Stimulated activated CD4-positive, alpha-beta T cell treated with anti-CD3 and anti-CD28 coated beads, TNF-alpha, amount 100 ng/mL, for 24 hours (primary cell): ENCODE measurements at regions not wholly inside any gene's neighbourhood (a gene's known extent, or its start where the extent isn't known, plus 50 kb on each side); places are given as distances from the start of the nearest gene placed in this dataset.
A peak's percentile ranks its signal among the peaks of the same experiment; 100 is the strongest.

Source experiments
- DNase-seq, 3 experiments: peaks; one replicate each; pipeline ENCODE4 v3.0.0-alpha.2; 2020; ENCODE audit warnings: low read depth in 3 of 3

GRCh38 chr20:59403261-59403961 lies 103.0 kb downstream of the EDN3 start:
- peak; percentile 54 to 66 (median 58) for DNase-seq

GRCh38 chr20:59403962-59404314 lies 103.5 kb downstream of the EDN3 start:
- no peak for DNase-seq

GRCh38 chr20:59404749-59405148 lies 104.3 kb downstream of the EDN3 start:
- DNase-seq: no peak

- DNase-seq: no peak
Measured at GRCh38 chr20:59405226-59406200, 105.1 kb downstream of the EDN3 start.

GRCh38 chr20:59406446-59406845 lies 106.0 kb downstream of the EDN3 start:
- no peak for DNase-seq

DNA sequence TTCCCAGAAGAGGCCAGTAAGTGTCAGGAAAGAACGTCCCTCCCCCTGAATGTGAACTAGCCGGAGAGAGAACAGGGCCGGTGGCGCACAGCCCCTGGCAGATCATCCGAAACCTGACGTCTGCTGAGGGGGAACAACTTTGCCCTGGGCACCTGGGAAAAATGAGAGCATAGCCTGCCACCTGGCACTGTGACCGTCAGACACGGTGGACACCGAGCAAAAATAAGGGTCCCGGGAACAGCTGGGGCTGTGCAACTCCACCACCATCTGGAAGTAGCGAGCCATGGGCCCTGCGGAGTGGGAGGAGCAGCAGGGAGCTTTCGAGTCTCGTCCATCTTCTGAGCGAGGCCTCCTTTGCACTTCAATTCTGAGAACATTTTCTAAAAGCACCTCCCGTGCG lies 110.8 kb downstream of the EDN3 start:
- no peak for DNase-seq

- no peak for DNase-seq
Measured at GRCh38 chr20:59411589-59411988, 111.2 kb downstream of the EDN3 start.

- DNase-seq: no peak
Measured at GRCh38 chr20:59412181-59412580, 111.8 kb downstream of the EDN3 start.

DNA sequence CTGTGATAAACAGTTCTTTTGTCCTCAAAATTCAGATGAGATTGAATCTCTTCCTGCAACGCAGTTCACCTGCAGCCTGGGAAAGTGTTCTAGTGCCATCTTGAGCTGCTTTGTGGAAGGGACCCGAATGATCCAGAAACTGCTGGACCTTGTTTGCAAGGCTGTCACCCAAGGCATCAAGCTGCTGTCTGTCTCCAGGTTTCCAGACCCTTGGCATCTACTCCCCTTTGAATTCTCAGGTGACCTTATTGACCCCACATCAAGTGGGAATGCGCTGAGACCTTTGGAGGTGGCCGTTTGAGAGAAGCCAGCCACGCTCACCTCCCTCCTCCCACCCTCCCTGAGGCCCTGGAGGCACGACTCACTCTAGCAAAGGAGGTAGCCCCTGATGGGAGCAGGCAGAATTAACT lies 112.5 kb downstream of the EDN3 start:
- no peak for DNase-seq

DNA sequence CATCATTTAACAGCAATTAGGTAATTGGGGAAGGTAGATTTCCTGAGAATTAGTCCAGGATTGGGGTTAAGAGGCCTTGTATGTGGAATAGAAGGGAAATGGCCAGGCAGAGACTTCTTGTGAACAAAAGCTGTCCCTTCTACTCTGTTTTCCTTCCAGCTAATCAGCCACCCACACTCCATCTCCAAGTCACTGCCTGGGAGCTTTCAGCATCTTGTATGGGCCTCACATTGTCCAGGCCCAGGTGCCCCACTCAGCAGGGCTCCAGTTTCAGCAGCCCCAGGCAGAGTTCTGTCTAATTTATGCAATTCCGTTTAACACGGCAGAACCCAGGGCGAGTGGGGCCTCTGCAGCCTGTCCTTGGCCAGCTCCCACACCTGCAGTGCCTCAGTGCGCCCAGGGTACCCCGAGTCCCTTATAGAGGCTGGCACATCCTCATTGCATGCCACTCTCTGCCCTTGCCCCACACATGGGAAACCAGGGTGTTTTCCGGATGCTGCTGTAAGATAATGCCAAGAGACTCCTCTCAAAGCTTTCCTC lies 113.0 kb downstream of the EDN3 start:
- DNase-seq: no peak

DNA sequence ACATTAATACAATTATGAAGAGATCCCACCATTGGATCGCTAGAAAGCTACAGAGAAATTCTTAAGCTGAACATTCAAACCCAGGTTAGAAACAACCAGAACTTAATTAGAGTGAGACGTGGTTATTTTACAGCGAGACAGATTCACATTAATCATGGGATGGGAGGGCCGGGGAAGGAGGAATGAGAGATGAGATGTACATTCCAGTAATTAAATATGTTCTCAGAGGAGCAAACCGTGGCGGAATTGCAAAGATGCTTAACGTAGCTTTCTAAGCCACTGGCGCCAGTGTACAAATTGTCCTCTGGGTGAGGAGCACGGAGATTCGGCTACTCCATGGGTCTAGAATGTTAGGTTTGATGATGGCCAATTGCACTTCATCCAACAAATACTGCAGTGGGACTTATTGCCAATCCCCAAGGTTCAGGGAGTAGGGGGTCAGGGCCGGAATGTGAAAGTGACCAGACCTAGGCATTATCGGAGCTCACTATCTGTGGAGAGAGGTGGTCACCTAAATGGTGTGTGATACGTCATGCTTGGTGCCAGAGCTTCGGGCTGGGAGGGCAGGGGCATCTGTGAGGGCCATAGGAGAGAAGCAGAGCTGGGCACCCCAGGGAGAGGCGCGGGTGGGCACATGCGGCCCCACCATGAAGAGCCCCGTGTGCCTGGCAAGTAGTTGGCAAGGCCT lies 114.7 kb downstream of the EDN3 start:
- DNase-seq: no peak

DNA sequence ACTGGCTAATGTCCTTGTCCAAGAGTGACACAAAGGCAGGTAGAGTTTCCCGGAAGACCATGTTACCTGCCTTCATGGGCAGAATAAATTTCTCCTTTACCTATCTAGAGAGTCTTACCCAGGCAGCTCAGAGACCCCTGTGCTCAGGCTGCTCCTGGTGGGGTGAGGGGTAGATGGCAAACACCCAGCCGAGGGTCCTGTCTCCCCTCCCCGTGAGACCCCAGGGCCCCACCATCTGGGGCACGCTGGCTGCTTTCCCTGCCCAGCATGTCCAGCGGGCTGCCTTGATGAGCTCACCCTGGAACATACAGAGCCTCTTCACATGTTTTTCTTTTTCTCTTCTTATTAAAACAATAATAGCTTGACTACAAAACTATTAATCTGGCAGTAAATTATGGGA lies 116.5 kb downstream of the EDN3 start:
- no peak for DNase-seq

DNA sequence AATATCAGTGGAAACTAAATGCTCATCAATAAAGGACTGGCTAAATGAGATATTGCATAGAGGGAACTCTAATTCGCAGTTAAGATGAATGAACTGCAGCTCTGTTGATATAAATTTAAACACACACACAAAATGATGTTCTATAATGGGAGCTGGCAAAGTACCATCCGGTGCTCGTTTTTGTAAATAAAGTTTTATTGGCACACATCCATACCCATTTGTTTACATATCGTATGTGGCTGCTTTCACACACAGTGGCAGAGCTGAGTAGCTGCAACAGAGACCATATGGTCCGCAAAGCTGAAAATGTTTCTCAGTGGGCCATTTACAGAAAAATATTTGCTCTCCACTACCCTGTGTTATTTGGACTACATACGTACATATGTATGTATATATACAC lies 120.7 kb downstream of the EDN3 start:
- no peak for DNase-seq

GRCh38 chr20:59421920-59422637 lies 121.7 kb downstream of the EDN3 start:
- DNase-seq: no peak

GRCh38 chr20:59422872-59423544 lies 122.6 kb downstream of the EDN3 start:
- no peak for DNase-seq

- no peak for DNase-seq
Measured at GRCh38 chr20:59424976-59425375, 124.6 kb downstream of the EDN3 start.

DNA sequence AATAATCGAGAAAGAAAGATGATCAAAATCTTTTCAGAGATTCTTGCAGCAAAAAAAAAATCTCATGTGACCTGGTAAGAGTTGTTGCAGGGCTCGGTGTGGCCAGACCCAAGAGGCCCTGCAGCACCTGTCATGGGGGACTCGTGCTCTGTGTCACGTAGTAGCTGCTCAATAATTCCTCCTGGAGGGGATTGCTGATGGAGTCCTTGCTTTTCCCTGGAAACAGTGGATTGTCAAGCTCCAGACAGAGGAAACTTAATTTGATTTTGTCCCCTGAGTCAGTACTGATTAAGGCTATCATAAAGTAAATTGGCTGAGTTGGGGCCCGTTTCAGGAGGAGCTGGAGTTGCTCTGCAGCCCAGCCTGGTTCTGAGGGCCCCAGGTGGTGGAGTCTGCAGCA lies 125.2 kb downstream of the EDN3 start:
- no peak for DNase-seq

GRCh38 chr20:59428006-59428405 lies 127.6 kb downstream of the EDN3 start:
- no peak for DNase-seq

DNA sequence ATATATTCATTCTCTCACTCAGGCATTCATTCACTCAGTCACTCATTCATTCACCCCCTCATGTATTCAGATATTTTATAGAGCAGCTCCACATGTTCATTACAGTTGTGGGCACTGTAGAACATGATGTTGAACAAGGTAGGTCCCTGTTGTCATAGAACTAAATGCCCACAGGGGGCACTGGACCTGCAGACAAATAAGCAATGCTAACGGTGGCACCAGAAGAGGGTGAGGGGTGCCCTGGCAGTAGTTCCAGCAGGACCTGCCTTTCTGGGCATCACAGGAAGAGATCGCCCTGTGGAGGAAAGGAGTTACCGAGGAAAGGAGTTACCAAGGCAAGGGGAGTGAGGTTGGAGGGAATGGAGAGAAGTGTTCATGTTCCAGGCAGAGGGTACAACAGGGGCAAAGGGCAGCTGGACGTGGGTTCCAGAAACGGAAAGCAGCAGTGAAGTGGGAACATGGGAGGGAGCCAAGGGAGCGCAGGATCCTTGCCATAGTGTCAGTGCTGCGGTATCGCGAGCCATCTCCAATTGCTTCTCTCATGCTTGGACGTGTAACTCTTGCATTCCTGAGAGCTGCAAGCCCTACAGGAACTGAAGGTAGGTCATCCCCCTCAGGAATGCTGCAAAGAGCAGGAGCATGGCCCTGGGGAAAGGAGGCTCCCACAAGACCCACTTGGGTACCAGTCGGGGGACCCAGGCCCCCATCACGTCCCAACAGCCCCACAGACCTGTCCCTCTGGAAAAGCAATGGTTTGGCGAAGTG lies 128.2 kb downstream of the EDN3 start:
- no peak for DNase-seq

DNA sequence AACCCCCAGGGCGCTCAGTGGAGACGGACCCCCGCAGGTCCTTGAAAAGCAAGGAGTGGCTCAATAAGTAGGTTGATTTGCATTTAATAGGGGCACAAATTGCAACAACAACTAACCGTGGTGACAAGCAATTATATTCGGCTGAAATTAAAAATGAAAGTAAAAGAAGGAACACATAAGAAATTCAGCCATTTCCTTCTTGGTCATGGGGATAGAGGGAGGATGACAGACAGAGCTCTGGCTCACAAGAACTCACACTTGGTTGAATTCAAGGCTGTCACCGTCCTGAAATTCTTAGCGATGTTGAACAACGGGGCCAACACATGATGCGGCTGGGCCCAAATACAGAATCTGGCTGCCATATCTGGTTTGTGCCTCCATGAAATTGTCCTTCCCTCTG lies 129.0 kb downstream of the EDN3 start:
- DNase-seq: no peak
